ENCODE measurements at regions not wholly inside any gene's neighbourhood (a gene's known extent, or its start where the extent isn't known, plus 50 kb on each side); places are given as distances from the start of the nearest gene placed in this dataset.

DNA sequence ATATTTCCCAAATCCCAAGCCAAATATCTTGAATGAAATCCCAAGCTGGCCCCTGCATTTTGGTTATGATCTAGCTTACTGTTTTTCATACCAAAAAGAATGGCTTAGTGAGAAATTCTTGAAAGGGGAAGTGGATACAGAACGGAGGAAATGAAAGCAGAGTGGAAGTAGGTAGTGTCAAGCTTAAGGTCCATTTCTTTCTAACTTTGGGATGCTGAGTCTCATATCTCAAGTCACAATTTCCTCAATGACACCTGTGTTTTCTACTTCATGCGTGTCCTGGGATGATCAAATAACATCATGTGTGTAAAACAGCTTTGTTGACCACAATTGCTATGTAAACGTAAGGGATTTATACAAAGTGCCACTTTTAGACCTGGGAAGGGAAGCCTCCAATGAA lies 238.8 kb upstream of the SLC35B3 start:
- DNase-seq (ENCODE audit: low spot score): no peak

GRCh38 chr6:8672882-8673281 lies 237.5 kb upstream of the SLC35B3 start:
- no peak for DNase-seq (ENCODE audit: low spot score)

- no peak for DNase-seq (ENCODE audit: low spot score)
Observed at GRCh38 chr6:8670792-8671191, 235.4 kb upstream of the SLC35B3 start.

GRCh38 chr6:8664700-8665099 lies 229.4 kb upstream of the SLC35B3 start:
- no peak for DNase-seq (ENCODE audit: low spot score)

GRCh38 chr6:8664070-8664469 lies 228.7 kb upstream of the SLC35B3 start:
- DNase-seq (ENCODE audit: low spot score): no peak

- DNase-seq (ENCODE audit: low spot score): no peak
Observed at GRCh38 chr6:8659404-8660189, 224.3 kb upstream of the SLC35B3 start.

DNA sequence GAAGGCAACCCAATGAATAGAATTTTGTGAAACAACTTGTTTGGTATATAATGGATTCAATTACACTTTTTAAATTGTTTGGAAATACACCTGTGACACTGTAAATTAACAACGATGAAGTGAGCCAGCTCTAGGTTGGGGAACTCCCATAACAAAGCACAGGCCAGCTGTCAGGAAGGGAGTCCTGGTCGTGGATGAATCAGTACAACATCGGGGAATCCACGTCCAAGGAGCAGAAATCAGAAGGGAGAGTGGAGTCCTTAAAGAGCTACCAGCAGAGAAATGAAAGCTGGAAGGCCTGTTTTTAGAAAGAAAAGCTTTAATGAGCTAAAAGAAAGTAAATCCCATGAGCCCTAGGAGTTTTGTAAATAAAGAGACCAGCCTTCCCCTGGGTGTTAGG lies 223.1 kb upstream of the SLC35B3 start:
- DNase-seq (ENCODE audit: low spot score): no peak

GRCh38 chr6:8657522-8657921 lies 222.2 kb upstream of the SLC35B3 start:
- DNase-seq (ENCODE audit: low spot score): no peak

DNA sequence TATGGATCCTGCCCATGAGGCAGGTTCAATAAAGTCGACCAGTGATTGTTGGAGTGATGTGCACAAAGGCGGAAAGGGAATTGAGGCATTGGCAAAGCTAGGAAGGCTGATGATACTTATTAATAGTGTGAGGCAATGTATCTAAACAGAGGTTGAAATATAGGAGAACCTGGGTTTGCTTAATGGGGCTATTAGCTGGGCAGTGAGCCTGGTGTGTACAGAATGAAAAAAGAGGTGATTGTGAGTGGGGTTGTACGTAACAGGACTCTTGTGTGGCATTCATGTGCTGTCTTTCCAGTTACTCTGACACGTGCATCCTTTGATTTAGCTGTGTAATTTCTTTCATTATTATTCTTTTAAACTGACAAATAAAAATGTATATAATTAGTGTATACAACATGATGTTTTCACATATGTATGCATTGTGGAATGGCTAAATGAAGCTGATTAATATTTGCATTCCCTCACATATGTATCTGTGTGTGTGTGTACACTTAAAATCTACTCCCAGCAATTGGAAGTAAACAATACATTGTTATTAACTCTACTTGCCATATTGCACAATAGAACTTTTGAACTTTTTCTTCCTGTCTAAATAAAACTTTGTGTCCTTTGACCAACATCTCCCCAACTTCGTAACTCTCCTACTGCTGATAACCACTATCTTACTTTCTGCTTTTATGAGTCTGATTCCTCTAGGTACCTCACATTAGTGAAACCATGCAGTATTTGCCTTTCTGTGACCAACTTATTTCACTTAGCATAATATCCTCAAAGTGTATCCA lies 220.5 kb upstream of the SLC35B3 start:
- no peak for DNase-seq (ENCODE audit: low spot score)

DNA sequence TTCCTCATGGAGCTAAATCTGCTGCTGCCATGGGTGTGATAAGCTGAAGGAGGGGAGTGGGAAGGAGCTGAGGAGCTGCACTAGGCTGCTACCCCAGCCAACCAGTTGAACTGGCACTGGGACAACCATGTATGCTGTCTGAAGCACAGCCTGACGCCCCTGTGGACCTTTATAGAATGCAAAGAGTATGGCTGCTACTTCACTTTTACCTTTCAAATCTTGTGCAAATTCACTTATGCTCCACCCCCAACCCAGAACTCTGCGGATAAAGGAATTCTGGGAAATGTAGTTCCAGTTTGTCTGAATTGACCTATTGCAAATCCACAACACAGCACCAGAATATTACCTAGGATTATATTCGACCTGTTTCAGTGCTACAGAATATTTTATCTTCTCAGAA lies 217.4 kb upstream of the SLC35B3 start:
- no peak for DNase-seq (ENCODE audit: low spot score)

- DNase-seq (ENCODE audit: low spot score): no peak
Observed at GRCh38 chr6:8651998-8652397, 216.7 kb upstream of the SLC35B3 start.

- no peak for DNase-seq (ENCODE audit: low spot score)
Observed at GRCh38 chr6:8645212-8645611, 209.9 kb upstream of the SLC35B3 start.

GRCh38 chr6:8644306-8644705 lies 209.0 kb upstream of the SLC35B3 start:
- no peak for DNase-seq (ENCODE audit: low spot score)

DNA sequence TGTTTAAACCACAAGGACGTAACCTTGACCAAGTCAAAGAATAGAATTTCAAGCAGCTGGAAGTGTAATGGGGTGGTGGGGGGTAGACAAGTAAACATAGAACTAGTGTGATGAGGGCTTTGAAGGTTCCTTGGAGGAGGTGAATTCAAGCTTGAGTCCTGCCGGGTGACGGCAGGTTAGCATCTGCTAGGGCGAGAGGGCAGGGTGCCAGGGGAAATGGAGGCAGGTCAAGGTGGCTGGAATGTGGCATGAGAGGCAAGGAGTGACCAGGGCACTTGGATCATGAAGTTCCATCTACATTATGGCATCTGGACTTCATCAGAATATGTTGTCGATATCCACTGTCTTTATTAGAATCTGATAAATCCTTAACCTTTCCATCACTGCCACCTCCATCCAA lies 207.5 kb upstream of the SLC35B3 start:
- DNase-seq (ENCODE audit: low spot score): no peak

GRCh38 chr6:8642131-8642530 lies 206.8 kb upstream of the SLC35B3 start:
- DNase-seq (ENCODE audit: low spot score): no peak

DNA sequence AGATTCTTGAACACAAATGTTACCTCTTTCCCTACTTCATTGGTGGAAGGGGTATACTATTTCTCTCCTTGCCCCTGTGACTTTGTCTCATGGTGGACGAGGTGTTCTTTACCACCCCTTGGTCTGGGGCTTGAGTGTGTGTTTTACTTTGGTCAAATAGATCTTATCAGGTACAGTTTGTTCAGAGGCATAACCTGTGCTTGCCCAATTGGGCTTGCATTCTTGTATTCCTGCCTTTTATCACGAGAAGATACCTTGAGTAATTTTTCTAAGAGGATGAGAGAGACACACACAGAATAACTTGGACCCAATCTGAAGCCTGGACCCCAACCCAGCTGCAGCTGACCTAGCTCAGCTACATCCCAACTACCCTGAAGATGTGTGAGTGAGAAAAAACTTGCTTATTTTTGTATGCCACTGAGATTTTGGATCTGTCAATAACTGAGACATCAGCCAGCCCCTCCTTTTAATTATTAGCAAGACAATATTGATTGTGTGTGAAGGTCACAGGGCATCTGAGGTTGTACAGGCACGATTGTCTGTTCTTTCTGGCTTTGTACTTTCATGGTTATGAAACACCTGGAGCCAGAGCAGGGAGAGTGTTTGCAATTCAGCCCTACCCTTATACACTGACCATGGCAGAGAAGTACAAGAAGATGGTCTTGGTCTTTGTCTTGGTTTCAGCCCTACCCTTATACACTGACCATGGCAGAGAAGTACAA lies 204.7 kb upstream of the SLC35B3 start:
- no peak for DNase-seq (ENCODE audit: low spot score)

- no peak for DNase-seq (ENCODE audit: low spot score)
Observed at GRCh38 chr6:8637896-8638597, 202.7 kb upstream of the SLC35B3 start.

DNA sequence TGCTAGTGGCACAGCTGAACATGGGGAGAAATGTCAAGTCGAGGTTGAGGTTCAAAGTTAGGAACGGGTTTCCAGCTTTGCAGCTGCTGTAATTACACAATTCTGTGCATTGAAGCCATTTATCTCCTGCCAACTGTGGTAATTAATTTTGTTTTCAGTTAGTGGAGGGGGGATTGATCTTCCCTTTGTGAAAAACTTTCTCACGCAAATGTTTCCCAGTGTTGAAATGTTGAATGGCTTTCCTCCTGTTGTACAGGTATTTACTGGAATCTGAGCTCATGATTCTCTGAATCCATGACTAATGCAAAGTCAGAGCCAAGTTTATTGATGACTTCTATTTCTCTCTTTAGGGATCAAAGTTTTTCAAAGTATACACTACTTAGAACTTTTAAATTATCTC lies 198.4 kb upstream of the SLC35B3 start:
- DNase-seq (ENCODE audit: low spot score): no peak

DNA sequence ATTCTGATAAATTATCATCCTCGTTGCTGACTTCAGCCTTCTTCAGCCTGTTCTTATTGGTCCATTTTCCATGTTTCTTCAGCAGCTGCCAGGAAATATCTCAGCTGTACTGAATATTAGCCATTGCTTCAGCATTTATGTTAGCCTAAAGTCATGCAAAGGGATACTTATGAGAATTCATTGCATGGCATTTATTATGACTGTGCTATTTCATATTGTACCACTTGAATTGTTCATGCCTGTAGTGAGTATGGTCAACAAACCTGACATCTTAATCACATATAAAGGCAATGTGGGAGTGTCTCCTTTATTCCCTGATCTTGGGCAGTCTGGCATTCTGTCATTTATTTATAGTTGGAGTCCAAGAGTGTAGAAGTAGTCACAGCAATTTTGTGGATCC lies 193.4 kb upstream of the SLC35B3 start:
- no peak for DNase-seq (ENCODE audit: low spot score)

- DNase-seq (ENCODE audit: low spot score): no peak
Observed at GRCh38 chr6:8628063-8628462, 192.7 kb upstream of the SLC35B3 start.

- DNase-seq (ENCODE audit: low spot score): peak; percentile 38
Observed at GRCh38 chr6:8627085-8627861, 191.9 kb upstream of the SLC35B3 start.
